GM21737 (cell line): ENCODE measurements at regions not wholly inside any gene's neighbourhood (a gene's known extent, or its start where the extent isn't known, plus 50 kb on each side); places are given as distances from the start of the nearest gene placed in this dataset.

ENCODE experiments used
- ATAC-seq: cut with Tn5 transposase; IDR thresholded peaks from one replicate; pipeline ENCODE4 v1.9.1; 2021; ENCODE audit warnings: mild to moderate bottlenecking, moderate library complexity; ENCODE audit not compliant: unreplicated experiment

GRCh38 chr11:13868710-13869397 lies 93.7 kb upstream of the SPON1 start:
- ATAC-seq = no peak

- ATAC-seq = no peak
Measured at GRCh38 chr11:13869398-13869886, 93.1 kb upstream of the SPON1 start.

- no peak for ATAC-seq
Measured at GRCh38 chr11:13874597-13874996, 87.9 kb upstream of the SPON1 start.

DNA sequence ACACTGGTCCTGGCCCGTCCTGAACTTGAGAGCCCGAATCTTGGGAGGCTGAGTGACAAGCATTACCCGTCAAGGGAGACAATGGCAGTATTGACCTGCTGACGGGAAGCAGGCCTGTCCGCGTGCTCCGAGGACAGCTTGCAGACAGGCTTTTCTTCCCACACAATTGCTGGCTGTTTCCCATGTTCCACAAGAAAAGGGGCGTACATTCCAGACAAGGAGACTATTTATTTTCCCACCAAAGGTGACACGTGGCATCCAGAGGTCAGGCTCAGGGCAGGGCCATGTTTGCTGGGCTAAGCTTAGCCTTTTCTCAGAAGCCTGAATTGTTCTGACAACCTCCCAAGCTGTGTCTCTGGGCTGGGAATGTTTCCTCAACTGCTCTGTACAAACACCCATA lies 86.9 kb upstream of the SPON1 start:
- ATAC-seq = no peak

GRCh38 chr11:13876423-13876822 lies 86.1 kb upstream of the SPON1 start:
- no peak for ATAC-seq

- ATAC-seq = no peak
Measured at GRCh38 chr11:13878077-13878476, 84.4 kb upstream of the SPON1 start.

GRCh38 chr11:13880634-13881033 lies 81.9 kb upstream of the SPON1 start:
- ATAC-seq = no peak

- ATAC-seq = no peak
Measured at GRCh38 chr11:13881226-13881905, 81.2 kb upstream of the SPON1 start.

DNA sequence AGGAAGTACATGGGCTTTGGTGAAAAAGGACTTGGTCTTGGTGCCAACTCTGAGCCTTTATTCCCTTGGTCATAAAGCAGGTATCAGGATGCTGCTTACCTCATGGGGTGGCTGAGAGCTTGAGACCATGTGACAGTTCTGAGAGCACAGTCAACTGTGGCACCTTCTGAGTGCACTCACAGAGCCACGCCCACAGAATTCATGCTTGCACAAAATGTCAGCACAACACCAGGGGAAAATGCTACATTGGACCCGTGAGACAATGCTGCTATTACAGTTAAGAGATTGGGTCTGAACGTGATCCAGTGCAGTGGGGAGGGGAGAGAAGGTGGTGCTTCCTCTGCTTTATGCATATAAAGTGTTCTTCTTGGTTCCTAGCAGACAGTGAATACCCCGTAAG lies 79.5 kb upstream of the SPON1 start:
- ATAC-seq = no peak

- no peak for ATAC-seq
Measured at GRCh38 chr11:13883589-13883988, 78.9 kb upstream of the SPON1 start.

- ATAC-seq = no peak
Measured at GRCh38 chr11:13884158-13884799, 78.2 kb upstream of the SPON1 start.

- ATAC-seq = no peak
Measured at GRCh38 chr11:13885083-13885482, 77.4 kb upstream of the SPON1 start.

- no peak for ATAC-seq
Measured at GRCh38 chr11:13889552-13890249, 72.8 kb upstream of the SPON1 start.

- no peak for ATAC-seq
Measured at GRCh38 chr11:13891911-13892310, 70.6 kb upstream of the SPON1 start.

DNA sequence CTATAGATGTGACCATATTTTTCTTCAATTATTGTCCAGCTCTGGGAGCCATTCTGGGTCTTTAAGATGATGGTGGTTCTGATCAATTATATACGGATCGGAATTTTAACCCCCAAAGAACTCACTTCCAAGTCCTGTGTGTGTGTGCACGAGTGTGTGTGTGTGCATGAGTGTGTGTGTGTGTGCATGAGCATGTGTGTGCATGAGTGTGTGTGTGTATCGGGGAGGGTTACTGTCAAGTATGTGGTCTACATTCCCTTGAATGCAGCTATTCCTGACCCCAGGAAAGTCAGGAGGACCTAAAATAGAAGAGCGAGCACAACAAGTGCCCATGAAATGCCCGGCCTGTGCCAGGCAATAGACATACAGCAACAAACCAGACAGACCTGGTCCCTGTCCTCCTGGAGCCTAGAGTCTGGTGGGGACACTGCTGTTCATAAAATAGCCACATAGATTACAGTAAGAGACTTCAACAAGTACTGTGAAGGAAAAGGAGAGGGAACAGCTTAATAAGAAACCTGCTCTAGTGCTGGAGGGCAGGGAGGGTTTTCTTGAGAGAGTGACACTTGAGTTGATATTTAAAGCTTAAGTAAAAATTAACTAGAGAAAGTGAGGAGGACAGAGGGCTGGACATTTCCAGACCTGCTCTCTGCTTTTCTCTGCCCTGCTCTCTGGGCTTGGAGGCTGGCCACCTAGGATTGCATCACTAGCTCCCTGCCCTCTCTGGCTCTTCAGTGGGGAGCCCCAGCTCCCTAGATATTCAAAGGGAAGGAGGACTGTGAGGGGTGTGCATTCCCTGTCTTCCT lies 66.1 kb upstream of the SPON1 start:
- no peak for ATAC-seq

GRCh38 chr11:13896981-13897353 lies 65.6 kb upstream of the SPON1 start:
- ATAC-seq = no peak

GRCh38 chr11:13897646-13898276 lies 64.8 kb upstream of the SPON1 start:
- no peak for ATAC-seq

- ATAC-seq = no peak
Measured at GRCh38 chr11:13899603-13900002, 62.9 kb upstream of the SPON1 start.

DNA sequence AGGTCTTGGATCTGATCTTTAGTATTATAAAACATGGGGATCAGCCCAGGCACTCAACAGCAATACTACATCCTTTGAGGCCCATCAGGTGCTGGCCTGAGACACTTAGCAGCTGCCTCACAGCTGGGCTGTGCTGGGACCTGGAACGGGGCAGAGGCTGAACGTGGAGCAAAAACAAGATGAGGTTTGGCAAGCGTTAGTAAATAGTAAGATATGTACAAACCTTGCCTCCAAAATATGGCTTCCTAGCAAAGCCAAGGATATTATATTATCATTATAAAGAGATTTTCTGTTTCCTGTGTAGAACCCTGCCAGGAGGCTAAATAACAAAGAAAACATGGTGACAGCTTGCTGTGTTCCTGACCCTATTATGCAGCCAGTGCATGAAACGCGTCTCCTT lies 60.0 kb upstream of the SPON1 start:
- ATAC-seq = no peak

DNA sequence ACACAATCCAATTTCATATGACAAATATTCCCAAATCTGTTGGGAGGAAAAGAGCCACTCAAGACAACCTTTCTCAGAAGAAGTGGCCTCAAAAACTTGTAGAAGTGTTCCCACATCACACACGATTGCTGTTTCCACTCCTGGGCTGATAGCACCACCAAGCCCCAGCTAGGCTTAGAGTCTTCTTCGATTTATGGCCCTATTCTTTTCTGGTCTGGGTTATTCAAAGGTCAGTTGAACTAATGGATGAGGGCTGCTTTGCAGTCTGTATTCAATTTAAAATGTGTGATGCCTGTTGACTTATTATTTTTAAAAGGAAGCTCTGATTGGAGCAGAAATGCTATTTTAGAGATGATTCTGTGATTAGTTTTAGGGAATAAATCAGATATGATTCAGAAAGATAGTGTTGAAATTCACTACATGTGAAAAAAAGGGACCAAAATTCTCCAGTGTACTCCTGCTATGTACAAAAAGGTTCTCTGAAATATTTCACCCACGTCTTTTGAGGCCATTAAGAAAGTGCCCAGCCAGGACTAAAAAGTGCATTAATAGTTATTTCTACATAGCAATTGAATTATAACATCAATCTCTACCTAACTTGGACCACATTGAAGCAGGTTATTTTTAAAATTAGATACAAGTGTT lies 57.3 kb upstream of the SPON1 start:
- ATAC-seq = no peak
